Muscle layer of duodenum (tissue), 2 donors: ENCODE measurements at regions not wholly inside any gene's neighbourhood (a gene's known extent, or its start where the extent isn't known, plus 50 kb on each side); places are given as distances from the start of the nearest gene placed in this dataset.

ENCODE experiments used
- H3K27ac ChIP-seq: one replicate; pipeline ENCODE4 v1.7.0; 2013; ENCODE audit warnings: mild to moderate bottlenecking, low read length
- H3K27me3 ChIP-seq: one replicate; pipeline ENCODE4 v1.7.0; 2013; ENCODE audit warnings: low read depth, mild to moderate bottlenecking, control low read depth, low read length
- H3K36me3 ChIP-seq, 2 donors: one replicate each; pipeline ENCODE4 v1.7.0; 2013; ENCODE audit warnings: low read length in 2 of 2, control low read depth in 1 of 2, mild to moderate bottlenecking in 1 of 2; ENCODE audit not compliant: insufficient read depth in 2 of 2, control insufficient read depth in 1 of 2
- H3K4me1 ChIP-seq, 2 donors: one replicate each; pipeline ENCODE4 v1.7.0; 2013; ENCODE audit warnings: low read length in 2 of 2, mild to moderate bottlenecking in 2 of 2, control low read depth in 1 of 2, moderate library complexity in 1 of 2; ENCODE audit not compliant: insufficient read depth in 2 of 2, control insufficient read depth in 1 of 2
- H3K4me3 ChIP-seq, 2 donors: one replicate each; pipeline ENCODE4 v1.7.0; 2013; ENCODE audit warnings: low read length in 2 of 2, low read depth in 1 of 2, mild to moderate bottlenecking in 1 of 2
- H3K9me3 ChIP-seq, 2 donors: one replicate each; pipeline ENCODE4 v1.7.0; 2013; ENCODE audit warnings: low read length in 2 of 2, control low read depth in 1 of 2, mild to moderate bottlenecking in 1 of 2; ENCODE audit not compliant: control insufficient read depth in 1 of 2
- donor health status: healthy.

GRCh38 chr2:216970359-216970915 is 110.6 kb upstream of the TNP1 start:
- H3K27me3 ChIP-seq = no peaks in the 10 kb centered on the region
- no peak overlapping the region for H3K27ac ChIP-seq
- no peaks in the 10 kb centered on the region for H3K9me3 ChIP-seq
- peaks cover 0 to 15% of the 10 kb centered on the region in 2 donors for H3K4me1 ChIP-seq
- no peaks in the 10 kb centered on the region for H3K36me3 ChIP-seq
- H3K4me3 ChIP-seq = no peak overlapping the region

- peaks cover 0 to 15% of the 10 kb centered on the region in 2 donors for H3K4me1 ChIP-seq
- no peaks in the 10 kb centered on the region for H3K27me3 ChIP-seq
- no peaks in the 10 kb centered on the region for H3K36me3 ChIP-seq
- H3K9me3 ChIP-seq = no peaks in the 10 kb centered on the region
- H3K4me3 ChIP-seq = no peak overlapping the region
- no peak overlapping the region for H3K27ac ChIP-seq
Observed at GRCh38 chr2:216967889-216968288, 108.0 kb upstream of the TNP1 start.

- Histone ChIP-seq H3K27ac (no peak overlapping the region), H3K36me3 (no peaks in the 10 kb centered on the region), H3K4me1 (peaks cover 0 to 6% of the 10 kb centered on the region in 2 donors), H3K27me3 (no peaks in the 10 kb centered on the region), H3K4me3 (no peak overlapping the region), H3K9me3 (no peaks in the 10 kb centered on the region)
Observed at GRCh38 chr2:216960671-216961268, 100.9 kb upstream of the TNP1 start.

- Histone ChIP-seq H3K4me3 (no peak overlapping the region), H3K27me3 (no peaks in the 10 kb centered on the region), H3K36me3 (no peaks in the 10 kb centered on the region), H3K4me1 (peaks cover 0 to 6% of the 10 kb centered on the region in 2 donors), H3K9me3 (no peaks in the 10 kb centered on the region), H3K27ac (no peak overlapping the region)
Observed at GRCh38 chr2:216959433-216959832, 99.6 kb upstream of the TNP1 start.

GRCh38 chr2:216956820-216957493 is 97.1 kb upstream of the TNP1 start:
- Histone ChIP-seq H3K4me1 (peaks cover 0 to 6% of the 10 kb centered on the region in 2 donors), H3K4me3 (no peak overlapping the region), H3K9me3 (no peaks in the 10 kb centered on the region), H3K36me3 (no peaks in the 10 kb centered on the region), H3K27ac (no peak overlapping the region), H3K27me3 (no peaks in the 10 kb centered on the region)

- no peak overlapping the region for H3K4me3 ChIP-seq
- no peak overlapping the region for H3K27ac ChIP-seq
- no peaks in the 10 kb centered on the region for H3K4me1 ChIP-seq
- H3K27me3 ChIP-seq = no peaks in the 10 kb centered on the region
- no peaks in the 10 kb centered on the region for H3K36me3 ChIP-seq
- H3K9me3 ChIP-seq = no peaks in the 10 kb centered on the region
Observed at GRCh38 chr2:216951171-216951570, 91.3 kb upstream of the TNP1 start.

- H3K4me1 ChIP-seq = no peaks in the 10 kb centered on the region
- H3K9me3 ChIP-seq = no peaks in the 10 kb centered on the region
- no peaks in the 10 kb centered on the region for H3K36me3 ChIP-seq
- H3K27me3 ChIP-seq = no peaks in the 10 kb centered on the region
- no peak overlapping the region for H3K27ac ChIP-seq
- H3K4me3 ChIP-seq = no peak overlapping the region
Observed at GRCh38 chr2:216950547-216950946, 90.7 kb upstream of the TNP1 start.

- no peaks in the 10 kb centered on the region for H3K9me3 ChIP-seq
- no peaks in the 10 kb centered on the region for H3K36me3 ChIP-seq
- no peak overlapping the region for H3K27ac ChIP-seq
- H3K4me3 ChIP-seq = no peak overlapping the region
- no peaks in the 10 kb centered on the region for H3K4me1 ChIP-seq
- no peaks in the 10 kb centered on the region for H3K27me3 ChIP-seq
Observed at GRCh38 chr2:216949700-216950413, 90.0 kb upstream of the TNP1 start.

- Histone ChIP-seq H3K27ac (no peak overlapping the region), H3K9me3 (no peaks in the 10 kb centered on the region), H3K27me3 (no peaks in the 10 kb centered on the region), H3K36me3 (no peaks in the 10 kb centered on the region), H3K4me1 (no peaks in the 10 kb centered on the region), H3K4me3 (no peak overlapping the region)
Observed at GRCh38 chr2:216947055-216947454, 87.2 kb upstream of the TNP1 start.

- no peak overlapping the region for H3K27ac ChIP-seq
- H3K4me1 ChIP-seq = no peaks in the 10 kb centered on the region
- no peaks in the 10 kb centered on the region for H3K27me3 ChIP-seq
- no peaks in the 10 kb centered on the region for H3K36me3 ChIP-seq
- no peaks in the 10 kb centered on the region for H3K9me3 ChIP-seq
- H3K4me3 ChIP-seq = no peak overlapping the region
Observed at GRCh38 chr2:216944733-216945132, 84.9 kb upstream of the TNP1 start.

- H3K4me3 ChIP-seq = no peak overlapping the region
- no peaks in the 10 kb centered on the region for H3K9me3 ChIP-seq
- H3K27me3 ChIP-seq = no peaks in the 10 kb centered on the region
- H3K36me3 ChIP-seq = no peaks in the 10 kb centered on the region
- H3K4me1 ChIP-seq = no peaks in the 10 kb centered on the region
- no peak overlapping the region for H3K27ac ChIP-seq
Observed at GRCh38 chr2:216943109-216943508, 83.2 kb upstream of the TNP1 start.
